ENCODE measurements at regions not wholly inside any gene's neighbourhood (a gene's known extent, or its start where the extent isn't known, plus 50 kb on each side); places are given as distances from the start of the nearest gene placed in this dataset.

- no peak overlapping the region for H3K4me3 ChIP-seq (replicated peaks; ENCODE audit: low read depth, low read length)
- H3K36me3 ChIP-seq (ENCODE audit: control insufficient read depth, insufficient read depth, low read length), result no peaks in the 10 kb centered on the region
- DNase-seq (ENCODE audit: extremely low read depth, insufficient read length), result no peak
- no peak for TF ChIP-seq CTCF (IDR thresholded peaks at IDR 0.05; ENCODE audit: insufficient read depth, low read length, poor library complexity, severe bottlenecking)
- peaks cover 4% of the 10 kb centered on the region for H3K27me3 ChIP-seq (replicated peaks; ENCODE audit: control insufficient read depth, insufficient read depth, low read length)
Measured at GRCh38 chr6:44533421-44533820, 145.9 kb downstream of the CDC5L start.

DNA sequence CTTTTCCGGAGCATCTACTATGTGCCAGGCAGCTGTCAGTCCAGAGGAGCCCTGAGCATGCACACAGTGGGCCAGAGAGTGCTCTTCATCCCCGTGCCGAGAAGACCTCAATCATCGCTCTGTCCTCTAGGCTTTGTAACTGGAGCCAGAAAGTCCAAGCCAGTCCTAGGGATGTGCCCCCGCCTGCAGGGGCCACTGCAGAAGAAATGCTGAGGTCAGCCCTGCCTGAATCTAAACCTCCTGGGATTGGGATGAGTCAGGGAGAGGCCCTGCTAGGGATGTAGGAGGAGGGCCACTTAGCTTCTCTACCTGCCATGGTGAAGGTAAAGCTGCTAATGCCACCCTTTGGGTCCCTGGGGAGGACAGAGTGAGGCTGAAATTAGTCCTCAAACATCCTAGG is 146.8 kb downstream of the CDC5L start:
- Histone ChIP-seq H3K4me3 (replicated peaks; ENCODE audit: low read depth, low read length) (no peak overlapping the region), H3K36me3 (ENCODE audit: control insufficient read depth, insufficient read depth, low read length) (no peaks in the 10 kb centered on the region), H3K27me3 (replicated peaks; ENCODE audit: control insufficient read depth, insufficient read depth, low read length) (peaks cover 4% of the 10 kb centered on the region)
- no peak for TF ChIP-seq CTCF (IDR thresholded peaks at IDR 0.05; ENCODE audit: insufficient read depth, low read length, poor library complexity, severe bottlenecking)
- no peak for DNase-seq (ENCODE audit: extremely low read depth, insufficient read length)

GRCh38 chr6:44535446-44535845 is 147.9 kb downstream of the CDC5L start:
- Histone ChIP-seq H3K36me3 (ENCODE audit: control insufficient read depth, insufficient read depth, low read length) (no peaks in the 10 kb centered on the region), H3K27me3 (replicated peaks; ENCODE audit: control insufficient read depth, insufficient read depth, low read length) (peaks cover 2% of the 10 kb centered on the region), H3K4me3 (replicated peaks; ENCODE audit: low read depth, low read length) (no peak overlapping the region)
- DNase-seq (ENCODE audit: extremely low read depth, insufficient read length), result no peak
- TF ChIP-seq CTCF (IDR thresholded peaks at IDR 0.05; ENCODE audit: insufficient read depth, low read length, poor library complexity, severe bottlenecking), result no peak

DNA sequence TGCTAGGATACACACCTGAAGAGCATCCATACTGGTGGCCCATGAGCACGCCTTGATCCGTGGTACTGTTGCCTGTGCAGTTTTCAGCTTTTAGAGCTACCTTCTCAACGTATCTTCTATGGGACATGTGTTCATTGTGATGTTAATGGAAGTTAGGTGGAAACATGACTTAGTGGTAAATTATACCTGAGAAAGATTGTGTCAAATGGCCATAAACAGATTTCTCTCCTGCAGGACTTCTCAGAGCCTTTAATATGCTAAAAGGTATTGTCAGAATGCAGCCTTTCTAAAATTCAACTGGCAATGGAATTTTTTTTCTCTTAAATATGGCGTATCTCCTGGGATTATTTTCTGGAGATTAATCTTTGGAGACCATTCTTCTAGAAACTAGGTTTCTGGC is 148.5 kb downstream of the CDC5L start:
- H3K4me3 ChIP-seq (replicated peaks; ENCODE audit: low read depth, low read length), result no peak overlapping the region
- H3K36me3 ChIP-seq (ENCODE audit: control insufficient read depth, insufficient read depth, low read length), result no peaks in the 10 kb centered on the region
- DNase-seq (ENCODE audit: extremely low read depth, insufficient read length), result no peak
- no peak for TF ChIP-seq CTCF (IDR thresholded peaks at IDR 0.05; ENCODE audit: insufficient read depth, low read length, poor library complexity, severe bottlenecking)
- no peaks in the 10 kb centered on the region; the same call in none of the 2 replicates for H3K27me3 ChIP-seq (replicated peaks; ENCODE audit: control insufficient read depth, insufficient read depth, low read length)

DNA sequence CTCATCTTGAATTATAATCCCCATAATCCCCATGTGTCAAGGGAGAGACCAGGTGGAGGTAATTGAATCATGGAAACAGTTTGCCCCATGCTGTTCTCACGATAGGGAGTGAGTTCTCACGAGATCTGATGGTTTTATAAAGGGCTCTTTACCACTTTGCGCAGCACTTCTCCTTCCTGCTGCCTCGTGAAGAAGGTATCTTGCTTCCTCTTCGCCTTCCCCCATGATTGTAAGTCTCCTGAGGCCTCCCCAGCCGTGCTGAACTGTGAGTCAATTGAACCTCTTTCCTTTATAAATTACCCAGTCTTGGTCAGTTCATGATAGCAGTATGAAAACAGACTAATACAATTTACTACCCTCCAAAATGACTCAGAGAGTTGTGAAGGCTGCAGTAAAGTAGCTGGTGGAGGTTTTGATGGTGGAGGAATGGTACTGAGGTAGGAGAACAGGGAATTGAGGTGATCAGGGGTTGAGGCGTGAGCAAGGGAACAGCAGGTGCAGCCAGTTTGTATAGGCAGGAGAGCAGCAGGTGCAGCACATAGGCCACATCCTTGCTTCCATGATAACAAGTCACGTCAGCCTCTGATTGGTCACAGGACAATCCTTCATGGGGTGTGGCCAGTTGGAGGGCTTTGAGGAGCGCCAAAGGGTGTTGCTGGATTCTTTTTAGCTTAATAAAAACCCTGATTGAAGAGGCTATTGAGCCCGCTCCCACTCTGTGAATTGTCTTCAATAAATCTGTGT is 150.0 kb downstream of the CDC5L start:
- H3K27me3 ChIP-seq (replicated peaks; ENCODE audit: control insufficient read depth, insufficient read depth, low read length), result no peaks in the 10 kb centered on the region; the same call in none of the 2 replicates
- H3K36me3 ChIP-seq (ENCODE audit: control insufficient read depth, insufficient read depth, low read length), result no peaks in the 10 kb centered on the region
- DNase-seq (ENCODE audit: extremely low read depth, insufficient read length), result no peak
- no peak for TF ChIP-seq CTCF (IDR thresholded peaks at IDR 0.05; ENCODE audit: insufficient read depth, low read length, poor library complexity, severe bottlenecking)
- H3K4me3 ChIP-seq (replicated peaks; ENCODE audit: low read depth, low read length), result no peak overlapping the region
